GM20000 (cell line): ENCODE measurements at regions not wholly inside any gene's neighbourhood (a gene's known extent, or its start where the extent isn't known, plus 50 kb on each side); places are given as distances from the start of the nearest gene placed in this dataset.

Experiments
- DNase-seq: peaks from one replicate; pipeline ENCODE4 v3.0.0; 2012; ENCODE audit warnings: low spot score
- TF ChIP-seq, protein P1 (sequence below): IDR thresholded peaks from 2 replicates; pipeline ENCODE4 v1.5.1; 2012; ENCODE audit warnings: mild to moderate bottlenecking, control low read depth; ENCODE audit errors: extremely low read depth, missing control alignments

DNA sequence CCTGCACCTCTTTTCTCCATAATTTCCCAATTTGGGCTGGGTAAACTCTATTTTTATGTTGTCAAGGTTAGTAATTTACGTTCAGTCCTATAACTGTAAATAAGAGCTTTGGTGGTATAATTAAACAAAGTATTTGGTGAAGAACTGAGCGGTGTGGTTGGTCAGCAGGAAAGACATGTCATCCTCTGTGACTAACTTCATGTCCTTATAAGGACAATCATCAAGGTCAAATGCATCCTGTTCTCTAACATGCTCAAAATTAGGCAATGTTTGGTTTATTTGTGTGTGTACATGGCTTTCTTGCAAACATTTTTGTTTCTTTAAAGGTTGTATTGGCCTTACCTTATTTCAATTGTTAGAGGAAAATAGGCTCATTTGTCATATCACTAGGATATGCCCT, 121.5 kb upstream of the NABP1 start:
- TF ChIP-seq, protein P1, sequence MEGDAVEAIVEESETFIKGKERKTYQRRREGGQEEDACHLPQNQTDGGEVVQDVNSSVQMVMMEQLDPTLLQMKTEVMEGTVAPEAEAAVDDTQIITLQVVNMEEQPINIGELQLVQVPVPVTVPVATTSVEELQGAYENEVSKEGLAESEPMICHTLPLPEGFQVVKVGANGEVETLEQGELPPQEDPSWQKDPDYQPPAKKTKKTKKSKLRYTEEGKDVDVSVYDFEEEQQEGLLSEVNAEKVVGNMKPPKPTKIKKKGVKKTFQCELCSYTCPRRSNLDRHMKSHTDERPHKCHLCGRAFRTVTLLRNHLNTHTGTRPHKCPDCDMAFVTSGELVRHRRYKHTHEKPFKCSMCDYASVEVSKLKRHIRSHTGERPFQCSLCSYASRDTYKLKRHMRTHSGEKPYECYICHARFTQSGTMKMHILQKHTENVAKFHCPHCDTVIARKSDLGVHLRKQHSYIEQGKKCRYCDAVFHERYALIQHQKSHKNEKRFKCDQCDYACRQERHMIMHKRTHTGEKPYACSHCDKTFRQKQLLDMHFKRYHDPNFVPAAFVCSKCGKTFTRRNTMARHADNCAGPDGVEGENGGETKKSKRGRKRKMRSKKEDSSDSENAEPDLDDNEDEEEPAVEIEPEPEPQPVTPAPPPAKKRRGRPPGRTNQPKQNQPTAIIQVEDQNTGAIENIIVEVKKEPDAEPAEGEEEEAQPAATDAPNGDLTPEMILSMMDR = no peak

DNA sequence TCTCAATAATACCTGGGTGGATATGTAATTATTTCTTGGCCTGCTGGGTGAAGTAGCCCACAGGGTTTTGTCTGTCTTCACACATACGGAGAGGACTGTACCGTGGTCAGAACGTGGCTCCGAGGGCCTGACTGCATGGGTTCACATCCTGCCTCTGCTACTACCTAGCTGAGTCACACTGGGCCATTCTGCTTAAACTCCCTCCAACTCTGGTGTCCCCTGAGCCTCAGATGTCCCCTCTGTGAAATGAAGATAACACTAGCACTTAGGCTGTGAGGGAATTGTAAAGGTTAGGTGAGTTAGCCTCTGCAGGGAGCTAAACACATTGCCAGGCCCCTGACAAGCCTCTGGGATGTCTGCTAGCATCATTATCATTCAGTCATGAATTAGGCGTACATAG, 120.1 kb upstream of the NABP1 start:
- no peak for DNase-seq
- TF ChIP-seq, protein P1 = no peak

More for the DNA sequence above, 121.5 kb upstream of the NABP1 start:
- DNase-seq = no peak

DNA sequence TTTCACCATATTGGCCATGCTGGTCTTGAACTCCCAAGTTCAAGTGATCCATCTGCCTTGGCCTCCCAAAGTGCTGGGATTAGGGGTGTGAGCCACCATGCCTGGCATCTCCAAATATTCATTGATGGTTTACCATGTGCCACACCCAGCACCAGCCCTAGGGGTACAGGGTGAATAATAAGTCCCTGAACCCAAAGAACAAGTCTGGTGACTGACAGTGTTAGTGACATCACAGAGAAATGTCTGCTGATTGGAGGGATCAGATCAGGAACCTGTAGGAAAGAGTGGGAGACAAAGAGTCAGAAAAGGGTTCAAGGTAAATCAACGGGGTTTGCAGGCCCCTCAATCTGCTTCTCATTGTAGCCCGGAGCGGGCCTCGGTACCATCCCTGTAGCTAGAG, 118.4 kb upstream of the NABP1 start:
- DNase-seq = no peak
- TF ChIP-seq, protein P1 = no peak

DNA sequence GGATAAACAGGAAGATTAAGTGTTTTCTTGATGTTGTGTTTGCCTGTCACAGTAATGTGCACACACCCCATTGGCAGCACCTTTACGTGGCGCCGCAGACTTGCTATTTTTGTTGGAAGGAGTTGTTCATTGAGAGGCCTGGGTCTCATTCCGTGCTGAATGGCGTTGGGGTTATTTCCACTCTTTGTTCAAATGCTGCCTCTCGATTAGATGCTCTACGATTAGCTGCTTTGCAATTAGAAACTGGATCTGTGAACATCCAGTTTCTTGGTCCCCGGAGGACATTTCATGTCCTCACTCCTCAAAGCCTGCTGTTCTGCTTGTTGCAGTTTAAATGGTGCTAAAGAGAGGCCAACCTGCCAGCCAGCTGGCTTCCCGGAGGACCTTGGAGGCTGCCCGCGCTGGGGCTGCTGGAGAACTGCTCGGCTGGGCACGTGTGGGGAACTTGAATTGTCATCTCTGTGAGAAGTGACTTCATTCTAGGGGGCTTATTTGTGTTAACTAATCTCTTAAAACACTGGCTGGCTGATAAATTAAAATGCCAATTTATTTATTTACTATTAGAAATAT, 117.4 kb upstream of the NABP1 start:
- DNase-seq = no peak

DNA sequence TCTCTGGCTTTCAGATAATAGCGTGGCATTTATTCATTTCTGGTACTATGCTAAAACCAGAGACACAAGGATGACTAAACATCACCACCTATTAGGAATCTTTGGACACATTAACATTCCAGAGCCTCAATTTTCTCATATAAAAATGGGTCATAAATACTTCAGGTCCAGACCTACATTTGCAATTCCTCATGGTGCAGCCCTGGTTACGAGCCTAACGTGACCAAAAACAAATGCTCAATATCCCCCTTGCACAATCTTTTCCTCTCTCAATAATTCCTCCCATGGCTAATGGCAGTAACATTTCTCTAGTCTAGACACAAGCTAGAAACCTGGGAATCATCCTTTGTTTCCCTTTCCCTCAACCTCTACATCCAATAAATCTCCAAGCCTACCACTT, 112.8 kb upstream of the NABP1 start:
- no peak for DNase-seq
- TF ChIP-seq, protein P1 = no peak

More for the DNA sequence above, 117.4 kb upstream of the NABP1 start:
- TF ChIP-seq, protein P1 = no peak

DNA sequence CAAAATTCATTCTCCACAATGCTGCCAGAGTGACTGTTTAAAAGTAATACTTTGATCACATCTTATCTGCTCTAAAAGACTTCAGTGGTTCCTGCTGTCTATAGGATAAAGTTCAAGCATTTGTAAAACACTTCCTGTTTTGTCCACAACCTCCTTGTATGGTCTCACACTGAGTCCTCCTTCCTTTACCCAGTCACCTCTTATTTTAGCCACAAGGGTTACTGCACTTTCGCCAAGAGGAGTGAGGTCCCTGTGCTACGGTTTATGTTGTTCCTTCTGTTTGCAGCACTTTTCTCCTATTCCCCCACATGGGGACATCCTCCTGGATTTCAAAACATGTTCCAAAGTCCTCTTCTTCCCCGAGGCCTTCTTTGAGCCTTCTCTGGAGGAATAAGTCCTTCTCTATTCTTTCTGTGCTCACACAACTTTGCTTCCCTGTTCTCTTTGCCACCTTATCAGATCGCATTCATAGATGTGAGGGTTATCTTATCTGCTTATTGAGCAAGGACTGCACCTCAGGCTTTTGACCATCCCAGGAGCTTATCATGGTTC, 112.2 kb upstream of the NABP1 start:
- TF ChIP-seq, protein P1 = no peak
- no peak for DNase-seq

DNA sequence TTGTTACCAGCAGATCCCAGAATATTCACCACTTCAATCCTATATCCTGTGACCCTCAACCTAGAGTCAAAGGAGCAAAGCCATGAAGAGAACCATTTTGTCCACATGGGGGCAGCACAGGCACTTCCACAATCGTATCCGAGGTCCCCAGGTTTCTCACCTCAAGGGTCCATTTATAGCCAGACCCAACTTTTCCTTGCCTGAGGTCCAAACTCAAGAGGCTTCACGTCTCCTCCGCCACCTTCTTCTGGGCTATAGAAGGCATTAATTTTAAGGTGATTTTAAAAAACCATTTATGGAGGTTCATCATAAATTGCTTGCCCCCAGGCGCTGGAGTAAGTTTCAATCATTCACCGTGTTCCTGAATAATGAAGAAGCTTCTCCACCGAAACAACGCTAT, 111.6 kb upstream of the NABP1 start:
- TF ChIP-seq, protein P1 = peak; percentile 57
- peak; percentile 58 for DNase-seq
